K562 (cell line): ENCODE measurements at regions not wholly inside any gene's neighbourhood (a gene's known extent, or its start where the extent isn't known, plus 50 kb on each side); places are given as distances from the start of the nearest gene placed in this dataset.

Source experiments
- ATAC-seq: fragments of 200-7000 bp; cut with Tn5 transposase; 3 replicates; pipeline ENCODE4 v1.9.1; 2020; ENCODE audit warnings: moderate library complexity
- BruUV-seq: library from RNA; stranded (reverse); fragments of 400-500 nt; replicated peaks from 2 replicates; lab custom pipeline; 2021; lab: Mats Ljungman, UMichigan
- CTCF ChIA-PET: fragments of 300-600 bp; formaldehyde crosslinking; extraction: SDS; loops from one replicate; lab custom pipeline; 2021; ENCODE audit warnings: low intra/inter-chr PET ratio; lab: Yijun Ruan, JAX
- POLR2A ChIA-PET: fragments of 300-600, 350-650 bp; sonication (Branson Sonifier 250); formaldehyde crosslinking; extraction: SDS; loops from one replicate; lab custom pipeline; 2021; ENCODE audit warnings: antibody characterized with exemption, inconsistent platforms; lab: Yijun Ruan, JAX
- DNase-seq, 4 experiments: peaks; one replicate each; pipeline versions ENCODE4 v3.0.0 to v3.0.0-alpha.2; 2011 to 2018; ENCODE audit warnings: low spot score in 3 of 4, mixed read lengths in 3 of 4; ENCODE audit errors: extremely low read depth in 1 of 4
- FAIRE-seq: peaks from 2 replicates; lab custom pipeline; 2011; peaks lifted over from hg19 to GRCh38; lab: Jason Lieb, UNC
- H2AFZ ChIP-seq: 2 replicates; pipeline ENCODE4 v1.6.0; 2011; ENCODE audit warnings: low read depth, low read length, control low read depth, inconsistent platforms
- H3K27ac ChIP-seq: fragments of 200-600 bp; 3 replicates; pipeline ENCODE4 v1.8.0; 2011; ENCODE audit warnings: low read depth, mild to moderate bottlenecking, control low read depth, inconsistent platforms, low read length, moderate library complexity, mixed read lengths; ENCODE audit errors: extremely low read depth
- H3K27me3 ChIP-seq, 2 experiments: fragments of 300-600 bp in 1 of 2; 2 replicates in 1 of 2; 3 replicates in 1 of 2; pipeline versions ENCODE4 v1.6.0 to v1.8.0; 2011; ENCODE audit warnings: inconsistent platforms in 2 of 2, low read length in 2 of 2, mild to moderate bottlenecking in 1 of 2, mixed read lengths in 1 of 2, moderate library complexity in 1 of 2; ENCODE audit not compliant: control insufficient read depth in 2 of 2, insufficient read depth in 2 of 2
- H3K36me3 ChIP-seq: fragments of 300-600 bp; 3 replicates; pipeline ENCODE4 v1.8.0; 2011; ENCODE audit warnings: mild to moderate bottlenecking, low read length, inconsistent platforms; ENCODE audit not compliant: control insufficient read depth, insufficient read depth
- H3K4me1 ChIP-seq, 2 experiments: fragments of 200-600 bp in 1 of 2; replicated peaks in 1 of 2; 2 replicates in 1 of 2; 3 replicates in 1 of 2; pipeline versions ENCODE4 v1.5.1 to v1.8.0; 2011; ENCODE audit warnings: inconsistent platforms in 2 of 2, low read length in 2 of 2, mild to moderate bottlenecking in 1 of 2, mixed read lengths in 1 of 2, moderate library complexity in 1 of 2; ENCODE audit not compliant: control insufficient read depth in 2 of 2, insufficient read depth in 2 of 2
- H3K4me2 ChIP-seq: 2 replicates; pipeline ENCODE4 v1.6.1; 2011; ENCODE audit warnings: low read length, control low read depth, inconsistent platforms, mixed read lengths; ENCODE audit not compliant: insufficient read depth
- H3K4me3 ChIP-seq: fragments of 200-600 bp; sonication (generic), shearing (Covaris generic); 2 replicates; pipeline ENCODE4 v1.5.1; 2016; ENCODE audit warnings: control low read depth, inconsistent platforms
- H3K79me2 ChIP-seq: fragments of 200-600 bp; 3 replicates; pipeline ENCODE4 v1.8.0; 2011; ENCODE audit warnings: low read length, inconsistent platforms; ENCODE audit not compliant: control insufficient read depth, insufficient read depth
- H3K9ac ChIP-seq, 2 experiments: 2 replicates each; pipeline versions ENCODE4 v1.6.0 to v1.6.1; 2011; ENCODE audit warnings: low read depth in 2 of 2, low read length in 2 of 2, control low read depth in 1 of 2, inconsistent platforms in 1 of 2, mild to moderate bottlenecking in 1 of 2, mixed read lengths in 1 of 2; ENCODE audit not compliant: insufficient read depth in 1 of 2
- H3K9me1 ChIP-seq: one replicate; pipeline ENCODE4 v1.6.0; 2011; ENCODE audit warnings: inconsistent platforms, mild to moderate bottlenecking, low read length, moderate library complexity; ENCODE audit not compliant: control insufficient read depth, insufficient read depth
- H3K9me3 ChIP-seq: replicated peaks from 2 replicates; pipeline ENCODE4 v1.5.1; 2011; ENCODE audit warnings: low read depth, low read length, inconsistent platforms; ENCODE audit not compliant: control insufficient read depth, insufficient read depth
- H4K20me1 ChIP-seq: replicated peaks from 2 replicates; pipeline ENCODE4 v1.6.1; 2011; ENCODE audit warnings: low read length, inconsistent platforms, mixed read lengths; ENCODE audit not compliant: control insufficient read depth, insufficient read depth
- C11orf30 ChIP-seq: fragments of 450-650 bp; IDR thresholded peaks from 2 replicates; pipeline ENCODE4 v1.6.1; 2016; ENCODE audit warnings: low read depth, mild to moderate bottlenecking
- CTBP1 ChIP-seq: fragments of 450-650 bp; IDR thresholded peaks from 2 replicates; pipeline ENCODE4 v1.6.1; 2016; ENCODE audit warnings: borderline replicate concordance
- ESRRB ChIP-seq: fragments of 250-450 bp; sonication (Bioruptor Pico); IDR thresholded peaks from 2 replicates; pipeline ENCODE4 v1.5.0; 2020; ENCODE audit warnings: mild to moderate bottlenecking, moderate library complexity, borderline replicate concordance
- GATAD2A ChIP-seq: fragments of 450-650 bp; IDR thresholded peaks from 2 replicates; pipeline ENCODE4 v1.6.1; 2017
- MAFF ChIP-seq: IDR thresholded peaks from 2 replicates; pipeline ENCODE4 v1.6.1; 2012; ENCODE audit warnings: low read length, improper control_type of control experiment
- MAFG ChIP-seq: fragments of 450-650 bp; conservative IDR thresholded peaks from 2 replicates; pipeline ENCODE4 v1.6.1; 2016; ENCODE audit warnings: missing genetic modification characterization, missing compliant biosample characterization
- MAFK ChIP-seq: IDR thresholded peaks from 2 replicates; pipeline ENCODE4 v1.6.1; 2011; ENCODE audit warnings: low read length, improper control_type of control experiment
- MCM7 ChIP-seq, 2 experiments: fragments of 450-650 bp; IDR thresholded peaks; 2 replicates each; pipeline ENCODE4 v1.6.1; 2016 to 2018
- POU5F1 ChIP-seq: fragments of 150-350 bp; IDR thresholded peaks from 2 replicates; pipeline ENCODE4 v1.6.1; 2014; ENCODE audit warnings: borderline replicate concordance, low read length, low read depth, mild to moderate bottlenecking; ENCODE audit not compliant: partially characterized antibody
- SAFB2 ChIP-seq: fragments of 200-400 bp; formaldehyde crosslinking; IDR thresholded peaks from 2 replicates; pipeline ENCODE4 v1.6.1; 2018; ENCODE audit warnings: borderline replicate concordance, low read length, low read depth, moderate library complexity; ENCODE audit not compliant: severe bottlenecking
- SOX6 ChIP-seq: fragments of 450-650 bp; IDR thresholded peaks from 2 replicates; pipeline ENCODE4 v1.6.1; 2014; ENCODE audit warnings: mild to moderate bottlenecking
- TAL1 ChIP-seq: fragments of 450-650 bp; IDR thresholded peaks from 2 replicates; pipeline ENCODE4 v1.6.1; 2016; ENCODE audit warnings: mild to moderate bottlenecking
- TFAP4 ChIP-seq: sonication (generic); formaldehyde crosslinking; IDR thresholded peaks from 2 replicates; pipeline ENCODE4 v1.8.0; 2022; ENCODE audit warnings: missing genetic modification reagents, mild to moderate bottlenecking, moderate library complexity, borderline replicate concordance
- ZFP30 ChIP-seq: fragments of 250-450 bp; sonication (Bioruptor Pico); IDR thresholded peaks from 2 replicates; pipeline ENCODE4 v1.8.0; 2022; ENCODE audit warnings: moderate library complexity, mild to moderate bottlenecking, inconsistent platforms, borderline replicate concordance
- ZFP36 ChIP-seq: fragments of 150-350 bp; IDR thresholded peaks from 2 replicates; pipeline ENCODE4 v1.6.1; 2018; ENCODE audit warnings: low read length, low read depth; ENCODE audit not compliant: partially characterized antibody
- ZNF140 ChIP-seq: fragments of 250-450 bp; sonication (Bioruptor Pico); IDR thresholded peaks from 2 replicates; pipeline ENCODE4 v1.8.0; 2021; ENCODE audit warnings: moderate library complexity, mild to moderate bottlenecking, inconsistent platforms
- ZNF316 ChIP-seq: fragments of 450-650 bp; IDR thresholded peaks from 2 replicates; pipeline ENCODE4 v1.6.1; 2016
- ZNF507 ChIP-seq: conservative IDR thresholded peaks from 2 replicates; pipeline ENCODE4 v1.6.1; 2017; ENCODE audit warnings: missing genetic modification characterization, missing compliant biosample characterization
- ZNF766 ChIP-seq: fragments of 200-800 bp; sonication (Bioruptor generic); conservative IDR thresholded peaks from 2 replicates; pipeline ENCODE4 v1.6.1; 2016; ENCODE audit warnings: missing genetic modification characterization, missing compliant biosample characterization
- ZZZ3 ChIP-seq: fragments of 450-650 bp; IDR thresholded peaks from 2 replicates; pipeline ENCODE4 v1.6.1; 2016; ENCODE audit warnings: antibody characterized with exemption, mild to moderate bottlenecking, moderate library complexity
- WGBS: fragments of 100-300 bp; shearing (Covaris generic); methylation state at CpG from one replicate; pipeline ENCODE4 v1.1.6; 2016; ENCODE audit warnings: low coverage, mixed read lengths; ENCODE audit not compliant: insufficient coverage; ENCODE audit errors: missing lambda C conversion rate; 5-methylcytosine and 5-hydroxymethylcytosine counted together
- in situ Hi-C: fragments of 300-500 bp; cut with MboI; formaldehyde crosslinking; loops from 4 replicates; pipeline ENCODE4 v1.15.0; 2018; ENCODE audit warnings: inconsistent platforms, mixed read lengths
- intact Hi-C: fragments of 100-400 bp; cut with micrococcal nuclease; formaldehyde crosslinking; loops from 2 replicates; pipeline ENCODE4 v1.14.2; 2022

- TF ChIP-seq TAL1, result no peak
- no peak for TF ChIP-seq SOX6
- no peak for TF ChIP-seq ZFP36
- TF ChIP-seq ZNF766, result no peak
- TF ChIP-seq TFAP4 (CRISPR knock-in tag), result no peak
- TF ChIP-seq SAFB2, result no peak
- TF ChIP-seq, all 486 proteins: peak for 0
These were observed 146.4 kb downstream of the PHETA1 start (continued) for GRCh38 chr12:111222523-111222922.

GRCh38 chr12:111222027-111222414, 146.9 kb downstream of the PHETA1 start:
- ATAC-seq (no peak), DNase-seq (no peak), FAIRE-seq (no peak)
- 2% methylated on average over 6 of the region's 6 CpGs for WGBS
- peaks cover 7 to 45% of the 10 kb centered on the region in 2 experiments for H3K27me3 ChIP-seq
- ChIA-PET CTCF (no interaction called here), POLR2A (interaction anchor here (0.7 to 0.8 kb wide), 2 partner anchors 9 to 29 kb away, joined by 3 to 4 read pairs; no protein-coding TSS in a partner anchor)
- H3K4me2 ChIP-seq, result no peak overlapping the region
- intact Hi-C loops, result no loop called here
- no peaks in the 10 kb centered on the region for H3K36me3 ChIP-seq
- H2AFZ ChIP-seq, result no peak overlapping the region
- no peak overlapping the region for H3K4me3 ChIP-seq
- H3K4me1 ChIP-seq, result no peaks in the 10 kb centered on the region; a peak in 1 of 5 replicates
- H3K9me1 ChIP-seq, result no peaks in the 10 kb centered on the region
- no peak overlapping the region for H3K27ac ChIP-seq
- no TSS peak for BruUV-seq
- no peak for TF ChIP-seq MCM7 (IDR thresholded peaks at IDR 0.05)
- no peak for TF ChIP-seq CTBP1
- no peak for TF ChIP-seq ESRRB
- TF ChIP-seq ZNF766, result no peak
- peak; percentile 83 for TF ChIP-seq MAFF
- no peak for TF ChIP-seq ZNF507 (tag)
- peak; percentile 76 for TF ChIP-seq C11orf30
- peak; percentile 91 for TF ChIP-seq ZNF316
- TF ChIP-seq ZFP30, result no peak
- TF ChIP-seq MAFK, result peak; percentile 75
- TF ChIP-seq MAFG (tag), result peak; percentile 83
- TF ChIP-seq ZNF140 (CRISPR knock-in tag), result no peak
- no peak for TF ChIP-seq POU5F1
- TF ChIP-seq GATAD2A, result no peak
- TF ChIP-seq ZZZ3, result no peak
- H3K9ac ChIP-seq, result no peak overlapping the region
- H3K79me2 ChIP-seq, result no peaks in the 10 kb centered on the region
- no peaks in the 10 kb centered on the region for H3K9me3 ChIP-seq
- peaks cover 17% of the 10 kb centered on the region for H4K20me1 ChIP-seq
- in situ Hi-C loops, result no loop called here
